ENCODE measurements at regions not wholly inside any gene's neighbourhood (a gene's known extent, or its start where the extent isn't known, plus 50 kb on each side); places are given as distances from the start of the nearest gene placed in this dataset.
"Not testable (repeated sequence)": the region's sequence is repeated elsewhere in the genome, so short reads cannot be mapped to it uniquely, and the experiment has no call there.

GRCh38 chr12:46660719-46661109 lies 165.1 kb downstream of the SLC38A4 start:
- H3K4me3 Mint-ChIP-seq: no peak overlapping the region
- no peaks in the 10 kb centered on the region for H3K27me3 Mint-ChIP-seq
- ATAC-seq (replicated peaks) (no peak), DNase-seq (no peak)
- H3K36me3 Mint-ChIP-seq (ENCODE audit: insufficient read depth): no peaks in the 10 kb centered on the region
- no peaks in the 10 kb centered on the region for H3K9me3 Mint-ChIP-seq
- peaks cover 7 to 11% of the 10 kb centered on the region in 2 donors for H3K4me1 Mint-ChIP-seq (ENCODE audit: low read depth in 2 of 2)
- no peak overlapping the region for H3K27ac Mint-ChIP-seq

DNA sequence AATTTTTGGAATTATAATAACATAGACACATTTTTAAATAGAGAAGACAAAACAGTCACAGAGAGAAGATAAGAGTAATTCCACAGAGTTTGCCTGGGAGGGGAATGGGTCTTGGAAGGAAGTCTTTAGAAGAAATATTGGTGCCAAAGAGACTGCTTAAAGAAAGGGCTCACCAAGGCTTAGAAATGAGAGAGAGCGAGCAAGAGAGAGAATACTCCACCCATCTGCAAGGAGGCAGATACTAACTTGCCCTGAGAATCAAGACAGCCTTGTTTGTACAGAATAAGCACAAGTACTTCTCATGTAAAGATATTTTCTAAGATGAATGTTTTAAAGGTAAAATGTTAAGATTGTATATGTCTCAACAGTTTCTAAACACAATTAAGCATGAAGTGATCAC lies 165.5 kb downstream of the SLC38A4 start:
- DNase-seq (no peak), ATAC-seq (replicated peaks) (no peak)
- H3K27me3 Mint-ChIP-seq: no peaks in the 10 kb centered on the region
- H3K36me3 Mint-ChIP-seq (ENCODE audit: insufficient read depth): no peaks in the 10 kb centered on the region
- H3K27ac Mint-ChIP-seq: peak overlapping the region in 1 of 2 donors; percentile 31
- H3K9me3 Mint-ChIP-seq: no peaks in the 10 kb centered on the region
- H3K4me1 Mint-ChIP-seq (ENCODE audit: low read depth in 2 of 2): peaks cover 7 to 11% of the 10 kb centered on the region in 2 donors
- no peak overlapping the region for H3K4me3 Mint-ChIP-seq

- peak overlapping the region in 1 of 2 donors; percentile 31 for H3K27ac Mint-ChIP-seq
- H3K27me3 Mint-ChIP-seq: peaks cover 0 to 1% of the 10 kb centered on the region in 2 donors
- no peak overlapping the region for H3K4me3 Mint-ChIP-seq
- H3K36me3 Mint-ChIP-seq (ENCODE audit: insufficient read depth): no peaks in the 10 kb centered on the region
- ATAC-seq (replicated peaks): no peak
- H3K9me3 Mint-ChIP-seq: no peaks in the 10 kb centered on the region
- H3K4me1 Mint-ChIP-seq (ENCODE audit: low read depth in 2 of 2): peaks cover 7 to 11% of the 10 kb centered on the region in 2 donors
- no peak for DNase-seq
Observed at GRCh38 chr12:46659824-46660223, 166.0 kb downstream of the SLC38A4 start.

DNA sequence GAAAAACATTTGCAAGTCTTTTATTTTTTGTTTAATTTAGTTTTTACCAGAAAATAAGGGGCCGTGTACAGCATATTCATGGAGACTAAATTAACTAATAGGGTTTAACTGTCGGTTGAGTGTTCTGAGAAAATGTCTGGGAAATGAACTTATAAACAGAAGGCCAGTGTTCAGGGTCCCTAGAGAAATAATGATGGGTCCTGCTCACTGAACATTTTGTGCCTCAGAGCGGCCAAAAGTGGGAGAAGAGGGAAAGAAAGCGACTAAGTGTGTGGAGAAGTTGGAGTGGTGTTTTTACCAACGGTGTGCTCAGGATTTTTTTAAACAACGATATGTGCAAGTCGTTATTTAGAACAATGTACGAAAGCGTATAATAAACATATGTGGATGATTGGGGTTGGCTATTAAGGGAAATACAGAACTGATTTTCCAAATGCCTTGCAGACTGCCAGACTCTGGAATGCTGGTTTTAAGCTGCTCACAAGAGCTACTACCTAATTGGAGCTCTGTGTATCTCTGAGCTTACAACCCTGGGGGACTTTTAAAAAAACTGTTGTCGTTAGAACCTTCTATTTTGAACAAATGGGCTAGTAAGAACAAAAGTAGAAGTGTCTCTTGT lies 166.7 kb downstream of the SLC38A4 start:
- H3K4me3 Mint-ChIP-seq: no peak overlapping the region
- H3K9me3 Mint-ChIP-seq: no peaks in the 10 kb centered on the region
- H3K4me1 Mint-ChIP-seq (ENCODE audit: low read depth in 2 of 2): peaks cover 7 to 11% of the 10 kb centered on the region in 2 donors
- DNase-seq (no peak), ATAC-seq (replicated peaks) (no peak)
- no peak overlapping the region for H3K27ac Mint-ChIP-seq
- no peaks in the 10 kb centered on the region for H3K36me3 Mint-ChIP-seq (ENCODE audit: insufficient read depth)
- peaks cover 0 to 8% of the 10 kb centered on the region in 2 donors for H3K27me3 Mint-ChIP-seq

GRCh38 chr12:46657453-46658411 lies 168.1 kb downstream of the SLC38A4 start:
- Mint-ChIP-seq H3K9me3 (no peaks in the 10 kb centered on the region), H3K4me3 (no peak overlapping the region), H3K36me3 (ENCODE audit: insufficient read depth) (no peaks in the 10 kb centered on the region), H3K4me1 (ENCODE audit: low read depth in 2 of 2) (peaks cover 7 to 11% of the 10 kb centered on the region in 2 donors), H3K27ac (no peak overlapping the region), H3K27me3 (peaks cover 0 to 10% of the 10 kb centered on the region in 2 donors)
- DNase-seq (no peak), ATAC-seq (replicated peaks) (no peak)

- H3K36me3 Mint-ChIP-seq (ENCODE audit: insufficient read depth); H3K27ac Mint-ChIP-seq; H3K4me1 Mint-ChIP-seq (ENCODE audit: low read depth in 2 of 2); H3K4me3 Mint-ChIP-seq; ATAC-seq (replicated peaks); H3K9me3 Mint-ChIP-seq; DNase-seq: not testable (repeated sequence)
- peaks cover 0 to 10% of the 10 kb centered on the region in 2 donors for H3K27me3 Mint-ChIP-seq
Observed at GRCh38 chr12:46655984-46656383, 169.8 kb downstream of the SLC38A4 start.

GRCh38 chr12:46653311-46653710 lies 172.5 kb downstream of the SLC38A4 start:
- Mint-ChIP-seq H3K27ac (no peak overlapping the region), H3K4me1 (ENCODE audit: low read depth in 2 of 2) (peaks cover 0 to 1% of the 10 kb centered on the region in 2 donors), H3K9me3 (no peaks in the 10 kb centered on the region), H3K4me3 (no peak overlapping the region), H3K27me3 (peaks cover 0 to 10% of the 10 kb centered on the region in 2 donors), H3K36me3 (ENCODE audit: insufficient read depth) (no peaks in the 10 kb centered on the region)
- ATAC-seq (replicated peaks) (no peak), DNase-seq (no peak)

- H3K4me1 Mint-ChIP-seq (ENCODE audit: low read depth in 2 of 2): peaks cover 0 to 1% of the 10 kb centered on the region in 2 donors
- no peak for ATAC-seq (replicated peaks)
- no peak for DNase-seq
- H3K9me3 Mint-ChIP-seq: no peaks in the 10 kb centered on the region
- H3K27me3 Mint-ChIP-seq: peaks cover 0 to 10% of the 10 kb centered on the region in 2 donors
- H3K4me3 Mint-ChIP-seq: no peak overlapping the region
- H3K27ac Mint-ChIP-seq: no peak overlapping the region
- H3K36me3 Mint-ChIP-seq (ENCODE audit: insufficient read depth): no peaks in the 10 kb centered on the region
Observed at GRCh38 chr12:46652692-46653091, 173.1 kb downstream of the SLC38A4 start.

- H3K4me3 Mint-ChIP-seq: no peak overlapping the region
- no peak overlapping the region for H3K27ac Mint-ChIP-seq
- ATAC-seq (replicated peaks) (no peak), DNase-seq (no peak)
- H3K4me1 Mint-ChIP-seq (ENCODE audit: low read depth in 2 of 2): peaks cover 0 to 1% of the 10 kb centered on the region in 2 donors
- H3K36me3 Mint-ChIP-seq (ENCODE audit: insufficient read depth): no peaks in the 10 kb centered on the region
- no peaks in the 10 kb centered on the region for H3K9me3 Mint-ChIP-seq
- peaks cover 0 to 10% of the 10 kb centered on the region in 2 donors for H3K27me3 Mint-ChIP-seq
Observed at GRCh38 chr12:46650688-46651087, 175.1 kb downstream of the SLC38A4 start.

DNA sequence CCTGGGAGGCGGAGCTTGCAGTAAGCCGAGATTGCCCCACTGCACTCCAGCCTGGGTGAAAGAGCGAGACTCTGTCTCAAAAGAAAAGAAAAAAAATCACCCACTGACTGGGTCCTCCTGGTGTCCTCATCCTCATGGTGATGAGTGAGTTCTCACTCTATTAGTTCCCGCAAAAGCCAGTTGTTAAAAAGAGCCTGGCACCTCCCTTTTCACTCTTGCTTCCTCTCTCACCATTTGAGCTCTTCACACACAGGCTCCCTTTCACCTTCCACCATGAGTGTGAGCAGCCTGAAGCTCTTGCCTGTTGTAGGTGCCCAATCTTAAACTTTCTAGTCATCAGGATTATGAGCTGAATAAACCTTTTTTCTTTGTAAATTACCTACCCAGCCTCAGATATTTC lies 176.4 kb downstream of the SLC38A4 start:
- Mint-ChIP-seq H3K27me3 (peaks cover 0 to 5% of the 10 kb centered on the region in 2 donors), H3K4me3 (no peak overlapping the region), H3K9me3 (no peaks in the 10 kb centered on the region), H3K4me1 (ENCODE audit: low read depth in 2 of 2) (peaks cover 0 to 1% of the 10 kb centered on the region in 2 donors), H3K27ac (no peak overlapping the region), H3K36me3 (ENCODE audit: insufficient read depth) (no peaks in the 10 kb centered on the region)
- no peak for DNase-seq
- no peak for ATAC-seq (replicated peaks)

- Mint-ChIP-seq H3K27ac (no peak overlapping the region), H3K4me3 (no peak overlapping the region), H3K9me3 (peaks cover 0 to 2% of the 10 kb centered on the region in 2 donors), H3K36me3 (ENCODE audit: insufficient read depth) (no peaks in the 10 kb centered on the region), H3K4me1 (ENCODE audit: low read depth in 2 of 2) (peaks cover 0 to 1% of the 10 kb centered on the region in 2 donors), H3K27me3 (no peaks in the 10 kb centered on the region)
- DNase-seq (no peak), ATAC-seq (replicated peaks) (no peak)
Observed at GRCh38 chr12:46647034-46647433, 178.8 kb downstream of the SLC38A4 start.

GRCh38 chr12:46641649-46642048 lies 184.1 kb downstream of the SLC38A4 start:
- ATAC-seq (replicated peaks); H3K36me3 Mint-ChIP-seq (ENCODE audit: insufficient read depth); H3K27ac Mint-ChIP-seq; H3K4me3 Mint-ChIP-seq; H3K4me1 Mint-ChIP-seq (ENCODE audit: low read depth in 2 of 2); DNase-seq: not testable (repeated sequence)
- H3K9me3 Mint-ChIP-seq: peaks cover 22 to 32% of the 10 kb centered on the region in 2 donors
- H3K27me3 Mint-ChIP-seq: peaks cover 0 to 14% of the 10 kb centered on the region in 2 donors

GRCh38 chr12:46635818-46636217 lies 190.0 kb downstream of the SLC38A4 start:
- DNase-seq (no peak), ATAC-seq (replicated peaks) (no peak)
- Mint-ChIP-seq H3K27ac (no peak overlapping the region), H3K9me3 (peaks cover 14 to 27% of the 10 kb centered on the region in 2 donors), H3K36me3 (ENCODE audit: insufficient read depth) (peaks cover 2% of the 10 kb centered on the region), H3K4me3 (no peak overlapping the region), H3K4me1 (ENCODE audit: low read depth in 2 of 2) (peaks cover 2 to 4% of the 10 kb centered on the region in 2 donors), H3K27me3 (peaks cover 0 to 14% of the 10 kb centered on the region in 2 donors)

All from effector memory CD8-positive, alpha-beta T cell (primary cell).